HG02759 (cell line): ENCODE measurements at regions not wholly inside any gene's neighbourhood (a gene's known extent, or its start where the extent isn't known, plus 50 kb on each side); places are given as distances from the start of the nearest gene placed in this dataset.
"Not testable (repeated sequence)": the region's sequence is repeated elsewhere in the genome, so short reads cannot be mapped to it uniquely, and the experiment has no call there.

Experiments
- ATAC-seq: cut with Tn5 transposase; IDR thresholded peaks from one replicate; pipeline ENCODE4 v1.9.1; 2021; ENCODE audit warnings: mild to moderate bottlenecking, moderate library complexity; ENCODE audit not compliant: unreplicated experiment

DNA sequence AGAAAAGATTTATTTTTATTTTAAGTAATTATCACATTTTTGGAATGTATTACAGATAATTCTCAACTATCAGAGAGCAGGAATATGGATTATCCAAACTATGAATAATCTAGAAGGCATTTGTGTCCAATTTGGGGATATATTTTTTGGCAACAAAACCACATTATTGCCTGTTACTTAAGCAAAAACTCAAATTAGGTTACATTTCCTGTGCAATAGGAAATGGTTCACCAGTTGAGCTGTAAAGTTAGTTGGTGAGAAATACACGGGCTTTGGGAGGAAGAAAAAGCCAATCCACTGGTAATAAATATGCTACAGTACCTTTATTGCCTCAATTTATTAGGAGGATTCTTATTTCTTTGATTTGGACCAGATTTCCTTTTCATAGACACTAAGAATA is 1075.2 kb downstream of the PCDH9 start:
- ATAC-seq, result no peak

DNA sequence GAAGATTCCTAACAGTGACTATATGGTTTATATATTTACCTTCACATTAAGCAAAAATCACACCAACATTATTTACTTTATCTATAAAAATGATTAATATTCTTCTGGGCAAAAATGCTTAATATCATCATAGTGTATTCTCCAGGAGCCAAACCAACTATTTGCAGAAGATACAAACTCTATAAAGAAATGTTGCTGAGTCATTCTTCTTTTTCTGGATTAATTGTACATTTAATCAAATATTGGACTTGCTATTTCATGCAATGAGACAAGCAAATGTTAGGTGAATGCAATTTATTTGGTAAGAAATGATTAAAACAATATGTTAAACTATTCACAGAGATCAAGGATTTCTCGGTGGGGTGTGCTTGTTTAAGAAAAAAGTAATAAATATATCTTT is 1075.8 kb downstream of the PCDH9 start:
- ATAC-seq, result no peak

DNA sequence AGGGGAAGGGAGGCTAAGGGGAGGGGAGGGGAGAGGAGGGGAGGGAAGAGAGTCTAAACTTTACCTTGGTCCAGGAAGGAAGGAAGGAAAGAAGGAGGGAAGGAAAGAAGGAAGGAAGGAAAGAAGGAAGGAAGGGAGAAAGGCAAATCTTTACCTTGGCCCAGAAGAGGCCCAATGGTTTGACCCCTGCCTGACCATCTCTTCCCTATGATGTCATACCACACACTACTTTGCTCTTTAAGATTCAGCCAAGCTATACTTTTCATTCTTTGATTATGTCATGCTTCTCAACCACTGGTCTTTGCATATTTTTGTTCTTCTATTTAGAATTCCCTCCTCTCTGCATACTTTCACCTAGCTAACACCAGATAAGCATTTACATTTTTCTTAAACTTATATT is 1077.5 kb downstream of the PCDH9 start:
- ATAC-seq, result no peak

DNA sequence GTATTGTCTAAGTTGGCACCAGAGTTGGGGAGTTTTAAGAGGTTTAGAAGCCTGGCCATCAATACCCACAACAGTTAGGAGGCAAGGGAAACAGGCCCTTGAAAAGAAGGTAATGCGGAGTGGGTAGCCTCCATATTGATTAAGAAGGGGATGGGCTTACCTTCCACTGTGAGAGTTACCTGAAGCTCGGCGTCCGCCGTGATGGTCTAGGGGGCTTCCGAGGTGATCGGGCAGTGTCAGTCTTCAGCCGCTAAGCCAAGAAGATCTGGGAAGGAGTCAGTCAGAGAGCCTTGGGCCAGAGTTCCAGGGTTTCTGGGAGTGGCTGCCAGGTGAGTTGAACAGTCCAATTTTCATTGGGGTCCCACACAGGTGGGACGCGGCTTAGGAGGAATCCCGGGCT is 1085.8 kb downstream of the PCDH9 start:
- not testable (repeated sequence) for ATAC-seq

DNA sequence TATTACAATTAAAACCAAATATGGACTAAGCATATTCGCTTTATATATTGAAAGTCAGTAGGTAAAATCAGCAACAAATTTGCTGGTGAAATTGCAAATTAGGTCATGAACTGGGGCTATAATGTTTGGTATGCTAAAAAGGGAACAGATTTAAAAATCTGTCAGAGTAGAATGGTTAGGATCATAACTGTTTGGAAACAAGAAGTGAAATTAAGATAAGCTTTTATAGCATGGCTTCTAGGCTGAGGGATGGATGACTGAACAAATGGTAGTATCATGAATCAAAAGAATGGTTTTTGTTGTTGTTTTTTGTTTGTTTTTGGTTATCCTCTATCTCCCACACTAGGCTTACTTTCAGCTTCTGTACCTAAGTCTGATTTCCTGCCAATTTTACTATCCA is 1090.4 kb downstream of the PCDH9 start:
- peak; percentile 11 for ATAC-seq

DNA sequence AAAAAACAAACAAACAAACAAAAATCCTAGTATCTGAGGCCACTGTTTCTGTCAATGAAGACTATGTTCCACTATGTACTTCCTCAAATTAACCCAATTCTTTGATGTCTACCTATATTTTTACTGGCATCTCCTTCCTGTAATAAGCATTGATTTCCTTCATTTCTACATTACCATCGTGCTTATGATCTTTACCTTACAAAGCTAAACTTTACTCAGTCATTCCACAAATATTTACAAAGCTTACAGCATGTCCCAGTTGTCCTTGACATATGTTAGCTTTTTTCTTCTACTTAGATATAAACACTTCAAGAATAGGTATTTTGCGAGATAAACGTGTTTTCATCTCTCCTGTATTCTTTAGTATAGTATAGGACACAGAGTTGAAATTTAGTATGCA is 1090.9 kb downstream of the PCDH9 start:
- no peak for ATAC-seq

DNA sequence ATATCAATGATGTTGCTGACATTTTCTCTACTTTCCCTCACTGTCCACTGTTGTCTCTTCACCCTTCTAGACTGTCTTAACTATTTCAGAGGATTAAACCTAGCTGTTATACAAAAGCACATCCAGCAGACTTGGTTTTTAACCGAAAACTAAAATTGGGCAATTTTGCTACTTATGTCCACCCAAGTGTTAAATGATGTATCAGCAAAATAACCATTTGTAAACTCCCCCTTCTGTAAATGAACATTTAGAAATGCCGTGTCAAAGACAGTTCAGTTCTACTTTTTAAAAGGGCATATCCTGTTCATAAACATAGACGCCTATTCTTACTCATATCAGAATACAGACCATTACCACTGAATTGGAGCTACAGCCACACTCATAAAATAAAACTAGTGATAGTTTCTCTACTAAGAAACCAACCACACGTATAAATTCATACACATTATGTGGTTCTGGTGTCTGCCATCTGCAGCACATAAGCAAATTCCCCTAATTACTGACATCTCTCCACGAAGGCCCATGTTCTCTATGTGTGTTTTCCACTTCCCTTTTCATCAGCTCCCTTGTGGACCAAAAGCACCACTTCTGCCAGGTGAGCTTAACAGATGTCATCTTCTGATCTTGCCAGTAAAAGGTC is 1091.8 kb downstream of the PCDH9 start:
- ATAC-seq, result peak; percentile 90

DNA sequence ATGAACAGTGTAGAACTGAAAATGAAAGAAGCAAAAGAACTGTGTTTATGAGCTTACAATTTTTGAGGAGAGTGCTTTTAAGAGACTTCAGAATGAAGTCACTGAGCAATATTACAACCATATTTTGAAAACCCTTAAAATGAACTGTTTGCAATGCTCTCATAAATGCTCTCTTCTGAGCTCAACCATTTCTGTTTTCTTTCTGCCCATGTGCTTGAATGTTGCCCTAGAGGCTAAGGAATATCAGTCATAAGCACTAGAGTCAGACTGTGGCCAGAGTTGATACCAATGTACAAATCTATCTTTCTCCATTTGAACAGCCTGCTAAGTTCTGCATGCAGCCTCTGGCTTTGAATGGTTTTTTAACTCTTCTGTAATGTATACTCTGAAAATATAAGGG is 1092.8 kb downstream of the PCDH9 start:
- no peak for ATAC-seq

DNA sequence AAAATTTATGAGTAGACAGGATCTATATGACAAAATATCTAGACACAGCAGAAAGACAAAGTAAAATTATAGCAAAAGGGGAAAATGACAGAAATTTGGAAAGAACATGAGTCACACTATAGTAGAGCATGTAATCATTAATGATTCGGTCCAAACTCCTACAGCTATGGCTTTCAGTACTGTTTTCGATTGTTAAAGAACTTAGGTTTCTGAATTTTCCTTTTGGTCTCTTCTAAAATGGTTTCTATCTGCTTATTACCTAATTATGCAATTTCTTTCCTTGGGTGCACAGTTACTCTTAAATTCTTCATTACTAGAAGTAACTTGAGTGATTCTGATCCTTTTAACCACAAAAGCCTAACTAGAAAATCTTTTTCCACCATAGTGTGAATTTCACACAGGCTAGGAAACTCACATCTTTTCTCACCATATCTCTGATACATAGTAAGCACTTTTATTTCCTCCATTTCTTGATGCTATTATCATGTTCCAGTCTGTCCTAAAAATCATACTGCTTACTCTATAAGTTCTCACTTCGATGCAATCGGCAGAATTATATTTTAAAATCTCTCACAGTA is 1101.4 kb downstream of the PCDH9 start:
- peak; percentile 92 for ATAC-seq

DNA sequence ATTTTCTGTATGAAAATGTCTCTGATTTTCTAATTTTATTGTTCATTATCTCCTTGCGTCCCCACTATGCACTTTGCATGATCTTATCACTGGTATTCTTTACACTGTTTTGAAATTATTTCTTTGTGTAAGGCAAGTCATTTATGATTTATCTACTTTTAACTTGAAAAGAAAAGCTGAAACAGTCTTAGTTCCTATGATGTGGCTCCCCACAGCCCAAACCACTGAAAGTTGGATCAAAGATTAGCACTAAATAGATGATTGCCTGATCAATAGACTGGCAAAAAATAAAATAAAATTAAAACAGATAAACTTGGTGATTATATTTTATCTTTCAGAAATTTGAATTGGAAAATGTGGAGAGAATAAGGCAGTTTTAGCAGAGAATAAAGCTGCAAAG is 1101.9 kb downstream of the PCDH9 start:
- ATAC-seq, result peak; percentile 34

DNA sequence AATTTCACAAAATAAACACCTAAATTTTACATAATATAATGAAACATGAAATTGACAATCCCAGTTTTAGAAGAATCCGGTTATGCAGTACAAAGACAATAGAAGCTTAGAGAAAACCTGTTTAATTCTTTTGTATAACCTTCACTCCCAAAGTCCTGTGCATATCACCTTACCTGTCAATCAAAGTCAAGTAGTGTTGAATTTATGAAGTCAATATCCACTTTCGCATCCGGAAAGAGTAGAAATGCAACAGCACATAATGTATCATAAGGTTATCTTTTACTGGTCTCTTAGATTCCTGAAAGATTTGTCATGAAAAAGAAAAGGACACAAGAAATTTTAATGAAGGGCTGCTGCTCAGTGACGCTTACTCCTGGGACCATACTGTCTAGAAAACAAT is 1112.6 kb downstream of the PCDH9 start:
- ATAC-seq, result no peak

DNA sequence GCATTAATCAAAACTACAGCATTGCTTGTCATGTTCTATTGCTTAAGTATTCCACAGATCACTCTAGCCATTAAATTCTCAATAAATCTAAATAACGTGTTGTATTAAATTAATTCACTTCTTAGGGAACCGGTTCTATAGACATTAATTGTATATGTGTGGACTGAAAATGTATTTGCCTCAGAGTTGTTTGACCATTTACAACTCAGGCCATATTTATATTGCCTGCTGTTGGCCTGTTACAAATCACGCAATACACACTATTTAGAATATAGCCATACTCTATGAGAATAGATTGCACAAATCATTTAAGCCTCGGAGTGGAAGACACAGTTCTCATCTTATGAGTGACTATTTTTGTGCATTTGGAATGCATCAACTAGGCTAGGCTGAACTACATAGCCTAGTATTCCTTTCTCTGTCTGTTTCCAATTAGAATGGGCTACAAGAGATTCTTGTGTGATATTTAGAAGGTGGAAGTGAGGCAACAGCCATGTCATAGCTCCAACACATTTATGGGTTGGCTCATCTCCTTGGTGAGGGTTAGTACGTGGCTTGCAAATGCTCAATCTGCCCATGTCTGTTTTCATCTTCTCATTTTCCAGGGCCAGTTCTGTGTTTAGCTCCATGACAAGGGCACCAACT is 1116.1 kb downstream of the PCDH9 start:
- no peak for ATAC-seq

DNA sequence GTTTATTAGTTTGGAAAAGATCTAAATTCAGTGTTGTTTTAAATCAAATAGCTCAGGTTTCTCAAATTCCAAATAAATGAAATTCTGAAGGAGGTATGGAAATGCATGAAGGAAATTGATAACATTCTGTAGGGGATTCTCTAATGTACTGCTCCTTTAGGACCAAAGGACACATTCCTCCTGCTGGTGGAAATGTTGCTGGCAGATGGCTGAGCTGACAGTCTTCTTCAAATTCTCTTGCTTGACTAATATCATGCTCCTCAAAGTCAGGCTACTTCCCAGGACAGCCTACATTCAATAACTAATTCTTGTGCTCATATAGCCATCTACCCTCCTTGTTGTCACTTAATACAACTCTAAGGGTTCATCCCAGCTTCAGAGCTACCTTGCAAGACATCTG is 1118.5 kb downstream of the PCDH9 start:
- ATAC-seq, result no peak

DNA sequence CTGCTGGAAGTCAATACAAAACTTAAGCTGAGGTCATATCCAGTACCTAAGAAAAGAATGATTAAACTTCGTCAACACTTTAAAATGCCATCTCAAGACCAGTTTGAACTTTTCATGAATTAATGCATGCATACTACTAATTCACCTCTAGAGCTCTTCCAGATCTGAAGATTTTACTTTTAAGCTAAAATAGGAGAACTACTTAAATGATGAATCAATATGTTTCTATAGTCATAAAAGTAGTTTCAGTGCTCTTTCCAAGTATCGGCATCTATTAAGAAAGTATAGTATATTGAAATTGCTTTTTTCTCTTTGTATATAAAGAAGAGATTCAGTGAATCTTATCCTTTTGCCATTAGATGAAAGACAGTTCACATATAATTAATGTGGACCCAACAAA is 1123.9 kb downstream of the PCDH9 start:
- ATAC-seq, result no peak

DNA sequence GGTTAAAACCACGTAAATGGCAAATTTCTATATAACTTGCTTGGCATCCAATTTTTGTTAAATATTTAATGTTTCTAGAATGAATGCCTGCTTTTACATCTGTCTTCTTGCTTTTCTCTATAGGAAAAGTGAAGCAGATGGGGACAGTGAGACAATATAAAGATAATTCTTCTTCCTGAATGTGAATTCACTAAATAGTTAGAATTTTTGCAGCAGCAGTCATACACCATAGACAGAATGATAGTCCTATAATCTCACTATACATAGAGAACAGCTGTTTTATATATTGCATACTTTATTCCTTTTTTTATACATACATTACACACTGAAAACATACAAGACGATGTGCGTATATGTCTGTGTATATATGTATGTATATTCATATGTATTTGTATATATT is 1127.3 kb downstream of the PCDH9 start:
- ATAC-seq, result no peak

DNA sequence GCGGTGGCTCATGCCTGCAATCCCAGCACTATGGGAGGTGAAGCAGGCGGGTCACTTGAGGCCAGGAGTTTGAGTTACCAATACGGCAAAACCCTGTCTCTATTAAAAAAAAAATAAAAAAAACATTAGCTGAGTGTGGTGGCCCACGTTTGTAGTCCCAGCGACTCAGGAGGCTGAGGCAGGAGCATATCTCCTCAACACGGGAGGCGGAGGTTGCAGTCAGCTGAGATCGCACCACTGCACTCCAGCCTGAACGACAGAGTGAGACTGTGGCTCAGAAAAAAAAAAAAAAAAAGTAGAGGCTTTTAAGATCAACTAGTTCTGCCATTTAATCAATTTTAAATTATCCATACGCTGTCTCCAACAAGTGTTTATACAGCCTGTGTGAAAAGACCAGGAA is 1130.3 kb downstream of the PCDH9 start:
- no peak for ATAC-seq

DNA sequence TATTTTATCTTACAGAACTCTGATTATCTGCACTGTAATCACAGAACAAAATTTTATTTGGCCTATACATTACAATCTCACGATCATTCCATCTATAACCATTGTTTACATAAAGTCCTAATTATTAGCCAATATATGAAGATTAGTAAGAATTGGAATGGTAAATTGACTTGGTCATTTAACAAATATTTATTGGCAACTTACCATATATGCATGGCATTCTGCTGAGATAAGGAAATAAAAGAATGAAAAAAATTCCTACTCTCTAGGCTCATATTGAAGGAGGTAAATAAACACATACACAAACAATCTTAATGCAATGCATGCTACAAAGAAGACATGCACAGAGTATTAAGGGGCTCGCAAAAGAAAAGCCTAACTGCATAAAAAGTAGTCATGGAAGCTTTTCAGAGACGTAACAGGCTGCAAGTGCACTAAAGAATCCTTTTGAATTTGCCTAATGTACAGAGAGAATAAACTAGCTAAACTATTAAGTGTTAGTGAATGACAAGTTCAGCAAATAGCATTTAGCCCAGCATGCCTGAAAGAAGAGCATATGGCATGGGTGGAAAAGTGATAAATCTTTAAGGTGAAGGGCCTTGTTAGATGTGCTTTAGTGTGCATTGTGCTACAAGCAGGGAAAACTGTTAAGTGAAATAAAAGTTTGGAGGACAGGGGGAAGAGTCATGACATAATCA is 1131.1 kb downstream of the PCDH9 start:
- no peak for ATAC-seq

DNA sequence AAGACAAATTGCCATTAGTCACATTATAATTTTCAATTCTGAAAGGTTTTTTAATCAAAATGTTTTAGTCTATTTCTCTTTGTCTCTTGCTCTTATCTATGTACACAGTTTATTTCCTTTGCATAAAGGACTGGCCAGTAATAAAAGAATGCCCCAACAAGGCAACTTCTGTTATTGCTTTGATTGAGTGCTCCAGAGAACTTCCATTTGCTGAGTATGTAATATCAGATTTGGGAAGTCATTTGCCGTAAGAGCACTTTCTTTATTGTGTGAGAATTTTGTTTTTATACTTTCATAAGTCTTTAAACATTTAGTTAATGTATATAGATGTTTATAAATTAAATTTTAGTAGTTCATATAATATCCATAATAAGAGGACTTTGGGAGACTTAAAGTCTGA is 1140.4 kb downstream of the PCDH9 start:
- ATAC-seq, result no peak

DNA sequence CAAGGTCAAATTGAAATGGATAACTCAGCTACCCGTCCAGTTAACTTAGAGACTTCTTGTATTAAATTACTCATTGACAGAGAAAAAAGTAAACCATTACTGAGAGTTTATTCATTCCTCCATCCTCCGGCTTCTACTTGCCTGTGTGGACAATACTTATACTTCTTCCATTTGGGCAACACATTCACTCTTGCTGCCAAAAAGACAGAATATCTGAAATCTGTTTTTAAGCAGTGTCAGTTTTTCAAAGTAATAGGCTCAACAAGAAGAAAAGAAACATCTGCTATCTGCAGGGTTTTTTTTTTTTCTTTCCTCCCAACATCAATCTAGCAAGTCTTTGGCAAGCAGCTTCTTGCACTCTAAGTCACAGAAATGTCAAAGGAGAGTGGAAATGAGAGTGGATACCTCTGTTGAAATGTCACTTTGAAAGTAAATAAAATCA is 1142.8 kb downstream of the PCDH9 start:
- ATAC-seq, result peak; percentile 43

DNA sequence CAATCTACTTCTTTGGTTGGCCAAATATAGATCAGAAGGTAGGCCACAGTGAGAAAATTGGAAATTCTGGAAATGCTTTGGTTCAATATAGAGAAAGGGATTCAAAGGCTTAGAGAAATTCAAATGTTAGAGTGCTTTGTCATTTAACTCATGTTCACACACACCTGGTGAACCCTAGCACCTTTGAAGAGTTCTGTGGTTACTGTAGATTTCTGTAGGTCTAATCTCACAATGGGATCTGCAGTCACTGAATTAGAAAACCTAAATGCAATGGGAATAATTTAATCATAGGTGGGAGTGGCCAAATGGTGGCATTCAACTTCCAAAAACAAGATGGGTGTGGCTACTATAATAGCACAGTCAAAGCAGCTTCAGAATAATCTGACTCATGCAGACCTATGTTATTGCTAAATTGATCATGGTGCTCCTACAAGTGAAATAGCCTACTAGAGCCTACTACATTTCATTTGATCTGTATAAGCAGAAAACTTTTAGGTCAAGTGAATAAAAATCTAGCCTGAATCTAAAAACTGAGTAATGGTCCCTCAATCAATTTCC is 1152.9 kb downstream of the PCDH9 start:
- no peak for ATAC-seq

DNA sequence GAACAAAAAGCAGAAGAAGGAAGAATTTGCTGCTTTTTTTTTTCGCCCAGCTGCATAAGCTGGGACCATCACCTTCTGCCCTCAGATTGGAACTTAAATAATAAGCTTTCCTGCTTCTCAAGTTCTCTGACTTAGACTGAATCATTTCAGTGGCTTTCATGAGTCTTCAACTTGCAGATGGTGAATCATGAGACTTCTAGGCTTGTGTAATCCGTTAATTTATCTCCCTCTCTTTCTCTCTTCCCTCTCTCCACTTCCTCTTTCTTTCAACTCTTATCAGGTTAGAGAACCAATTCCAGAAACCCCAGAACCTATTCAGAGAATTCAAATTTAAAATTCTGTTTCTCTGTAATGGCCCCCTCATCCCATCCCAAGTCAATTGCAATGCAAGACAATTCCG is 1153.7 kb downstream of the PCDH9 start:
- no peak for ATAC-seq
